IMR-90 (cell line): ENCODE measurements at regions not wholly inside any gene's neighbourhood (a gene's known extent, or its start where the extent isn't known, plus 50 kb on each side); places are given as distances from the start of the nearest gene placed in this dataset.

Experiments
- CHD1 ChIP-seq: IDR thresholded peaks from 2 replicates; pipeline ENCODE4 v1.6.1; 2012; ENCODE audit warnings: low read depth, low read length, improper control_type of control experiment
- CTCF ChIP-seq: conservative IDR thresholded peaks from 2 replicates; pipeline ENCODE4 v1.5.1; 2012; ENCODE audit warnings: mild to moderate bottlenecking, low read depth, low read length, improper control_type of control experiment
- MAZ ChIP-seq: IDR thresholded peaks from 2 replicates; pipeline ENCODE4 v1.6.1; 2012; ENCODE audit warnings: low read depth, mild to moderate bottlenecking, low read length, improper control_type of control experiment, moderate library complexity, borderline replicate concordance
- MXI1 ChIP-seq: IDR thresholded peaks from 2 replicates; pipeline ENCODE4 v1.6.1; 2012; ENCODE audit warnings: low read depth, mild to moderate bottlenecking, low read length, moderate library complexity, borderline replicate concordance
- POLR2A ChIP-seq: IDR thresholded peaks from 2 replicates; pipeline ENCODE4 v1.6.1; 2012; ENCODE audit warnings: mild to moderate bottlenecking, low read depth, low read length
- RAD21 ChIP-seq: IDR thresholded peaks from 2 replicates; pipeline ENCODE4 v1.6.1; 2012; ENCODE audit warnings: low read length, improper control_type of control experiment
- RCOR1 ChIP-seq: IDR thresholded peaks from 2 replicates; pipeline ENCODE4 v1.6.1; 2012; ENCODE audit warnings: mild to moderate bottlenecking, low read length, improper control_type of control experiment; ENCODE audit not compliant: insufficient replicate concordance
- RFX5 ChIP-seq: IDR thresholded peaks from 2 replicates; pipeline ENCODE4 v1.8.0; 2012; ENCODE audit warnings: low read depth, mild to moderate bottlenecking, low read length, moderate library complexity
- SMC3 ChIP-seq: fragments of 150-350 bp; IDR thresholded peaks from 2 replicates; pipeline ENCODE4 v1.6.1; 2016; ENCODE audit warnings: low read depth, mild to moderate bottlenecking, antibody characterized with exemption, low read length, moderate library complexity
- USF2 ChIP-seq: fragments of 150-350 bp; IDR thresholded peaks from 2 replicates; pipeline ENCODE4 v1.6.1; 2017; ENCODE audit warnings: mild to moderate bottlenecking, antibody characterized with exemption, low read length, low read depth

GRCh38 chr12:5318874-5319273 lies 113.0 kb upstream of the NTF3 start:
- TF ChIP-seq RAD21 (no peak), CTCF (no peak), CHD1 (no peak), POLR2A (no peak), SMC3 (no peak), MXI1 (no peak), USF2 (no peak), RFX5 (no peak), MAZ (no peak), RCOR1 (no peak)
